Fibroblast of lung (primary cell): ENCODE measurements at regions not wholly inside any gene's neighbourhood (a gene's known extent, or its start where the extent isn't known, plus 50 kb on each side); places are given as distances from the start of the nearest gene placed in this dataset.
"Not testable (repeated sequence)": the region's sequence is repeated elsewhere in the genome, so short reads cannot be mapped to it uniquely, and the experiment has no call there.

Source experiments
- DNase-seq, 2 donors: peaks; one replicate each; pipeline versions ENCODE4 v3.0.0 to v3.0.0-alpha.2; 2010; ENCODE audit warnings: low read depth in 2 of 2
- H2AFZ ChIP-seq: 2 replicates; pipeline ENCODE4 v1.5.1; 2012; ENCODE audit warnings: low read length, control low read depth, inconsistent platforms
- H3K27ac ChIP-seq: 2 replicates; pipeline ENCODE4 v1.5.1; 2011; ENCODE audit warnings: low read length, control low read depth; ENCODE audit not compliant: insufficient read depth
- H3K27me3 ChIP-seq: 2 replicates; pipeline ENCODE4 v1.5.1; 2011; ENCODE audit warnings: mild to moderate bottlenecking, low read length; ENCODE audit not compliant: control insufficient read depth, insufficient read depth
- H3K36me3 ChIP-seq: 2 replicates; pipeline ENCODE4 v1.5.1; 2011; ENCODE audit warnings: low read length; ENCODE audit not compliant: control insufficient read depth, insufficient read depth
- H3K4me1 ChIP-seq: 2 replicates; pipeline ENCODE4 v1.5.1; 2011; ENCODE audit warnings: low read length; ENCODE audit not compliant: control insufficient read depth, insufficient read depth; ENCODE audit errors: extremely low read depth
- H3K4me2 ChIP-seq: 2 replicates; pipeline ENCODE4 v1.5.1; 2011; ENCODE audit warnings: low read length, control low read depth; ENCODE audit not compliant: insufficient read depth; ENCODE audit errors: extremely low read depth
- H3K4me3 ChIP-seq, 4 experiments: fragments of 200-600 bp in 1 of 4; sonication (generic) in 1 of 4; replicated peaks in 1 of 4; 2 replicates each; pipeline ENCODE4 v1.5.1; 2011 to 2016; ENCODE audit warnings: low read length in 4 of 4, low read depth in 3 of 4, mild to moderate bottlenecking in 3 of 4, control low read depth in 2 of 4, inconsistent platforms in 1 of 4, mixed read lengths in 1 of 4; ENCODE audit not compliant: insufficient read depth in 1 of 4; ENCODE audit errors: control extremely low read depth in 1 of 4
- H3K79me2 ChIP-seq: 2 replicates; pipeline ENCODE4 v1.5.1; 2012; ENCODE audit warnings: mild to moderate bottlenecking, low read length, inconsistent platforms; ENCODE audit not compliant: control insufficient read depth, insufficient read depth
- H3K9ac ChIP-seq: 2 replicates; pipeline ENCODE4 v1.5.1; 2011; ENCODE audit warnings: mild to moderate bottlenecking, low read length, control low read depth; ENCODE audit not compliant: insufficient read depth
- H3K9me3 ChIP-seq: 2 replicates; pipeline ENCODE4 v1.5.1; 2012; ENCODE audit warnings: low read depth, low read length; ENCODE audit not compliant: control insufficient read depth, insufficient read depth
- H4K20me1 ChIP-seq: 2 replicates; pipeline ENCODE4 v1.5.1; 2011; ENCODE audit warnings: low read length; ENCODE audit not compliant: control insufficient read depth, insufficient read depth; ENCODE audit errors: extremely low read depth
- CTCF ChIP-seq, 2 donors: IDR thresholded peaks in 1 of 2; conservative IDR thresholded peaks in 1 of 2; 1 replicate in 1 of 2; 2 replicates in 1 of 2; pipeline ENCODE4 v1.5.1; 2011 to 2012; ENCODE audit warnings: low read length in 2 of 2, control low read depth in 1 of 2, inconsistent platforms in 1 of 2, low read depth in 1 of 2, mild to moderate bottlenecking in 1 of 2
- EZH2 ChIP-seq: IDR thresholded peaks from 2 replicates; pipeline ENCODE4 v1.5.1; 2012; ENCODE audit warnings: low read length, control low read depth, mild to moderate bottlenecking; ENCODE audit errors: missing control alignments

DNA sequence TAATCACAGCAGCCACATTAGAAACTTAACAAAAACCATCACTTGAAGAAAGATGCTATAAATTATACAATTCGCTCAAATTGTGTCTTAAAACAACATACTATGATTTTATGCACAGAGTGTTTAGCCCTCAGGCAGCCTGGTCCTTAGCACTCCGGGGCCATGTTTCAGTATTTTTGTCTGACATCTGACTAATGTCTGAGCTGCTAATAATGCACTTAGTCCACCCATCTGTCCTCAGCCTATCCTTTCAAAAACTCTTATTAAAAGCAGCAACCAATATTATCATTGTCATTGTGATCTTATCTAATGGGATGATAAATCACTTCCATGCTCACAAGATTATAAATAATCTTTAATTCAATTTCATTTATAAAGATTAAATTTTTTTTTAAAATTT, 602.7 kb upstream of the FOXG1 start:
- Histone ChIP-seq H2AFZ (no peak overlapping the region), H3K36me3 (no peaks in the 10 kb centered on the region), H3K4me3 (no peak overlapping the region), H3K9me3 (no peaks in the 10 kb centered on the region), H3K4me2 (no peak overlapping the region), H3K79me2 (no peaks in the 10 kb centered on the region), H3K9ac (no peak overlapping the region), H3K27ac (no peak overlapping the region), H3K27me3 (no peaks in the 10 kb centered on the region), H3K4me1 (no peaks in the 10 kb centered on the region), H4K20me1 (no peaks in the 10 kb centered on the region)
- DNase-seq, result no peak
- no peak for TF ChIP-seq EZH2
- TF ChIP-seq CTCF (conservative IDR thresholded peaks at IDR 0.05 in 1 of 2, IDR thresholded peaks at IDR 0.05 in 1 of 2; ENCODE audit: low read depth in 1 of 2, low read length in 2 of 2), result no peak

GRCh38 chr14:28187902-28188830, 578.4 kb upstream of the FOXG1 start:
- peak overlapping the region in 1 of 4 experiments; percentile 26 for H3K4me3 ChIP-seq
- H3K4me2 ChIP-seq, H3K9ac ChIP-seq, H3K79me2 ChIP-seq, DNase-seq, H3K27ac ChIP-seq, H2AFZ ChIP-seq, H4K20me1 ChIP-seq, H3K4me1 ChIP-seq, H3K27me3 ChIP-seq, H3K9me3 ChIP-seq, H3K36me3 ChIP-seq: not testable (repeated sequence)

DNA sequence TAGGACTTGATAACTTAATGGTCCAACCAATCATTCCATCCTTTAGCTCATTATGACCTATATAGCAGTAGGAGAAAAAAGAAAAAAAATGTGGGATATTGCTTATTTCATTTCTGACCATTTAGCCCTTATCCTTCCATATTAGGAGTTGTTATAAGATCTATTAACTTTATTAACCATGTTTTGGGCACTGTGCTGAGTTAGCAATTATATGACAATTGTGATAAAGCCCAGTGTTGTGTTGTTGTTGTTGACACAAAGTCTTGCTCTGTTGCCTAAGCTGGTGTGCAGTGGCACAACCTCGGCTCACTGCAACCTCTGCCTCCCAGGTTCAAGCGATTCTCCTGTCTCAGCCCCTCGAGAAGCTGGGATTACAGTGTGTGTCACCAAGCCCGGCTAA, 569.7 kb upstream of the FOXG1 start:
- H2AFZ ChIP-seq, result no peak overlapping the region
- H3K4me3 ChIP-seq, result no peak overlapping the region
- H3K4me1 ChIP-seq, result no peaks in the 10 kb centered on the region
- no peaks in the 10 kb centered on the region for H3K9me3 ChIP-seq
- no peak for TF ChIP-seq CTCF (conservative IDR thresholded peaks at IDR 0.05 in 1 of 2, IDR thresholded peaks at IDR 0.05 in 1 of 2; ENCODE audit: low read depth in 1 of 2, low read length in 2 of 2)
- TF ChIP-seq EZH2, result no peak
- no peaks in the 10 kb centered on the region for H3K79me2 ChIP-seq
- H4K20me1 ChIP-seq, result no peaks in the 10 kb centered on the region
- no peak overlapping the region for H3K27ac ChIP-seq
- H3K4me2 ChIP-seq, result no peak overlapping the region
- no peak overlapping the region for H3K9ac ChIP-seq
- DNase-seq, result no peak
- H3K27me3 ChIP-seq, result no peaks in the 10 kb centered on the region
- H3K36me3 ChIP-seq, result no peaks in the 10 kb centered on the region
